Activated T-helper 1 cell treated with anti-CD3 and anti-CD28 coated beads, Interleukin-12 subunit alpha, Interleukin-12 subunit beta, Interleukin-2, Interleukin-4 antibody, amounts not matched to agents 30 ng/mL and 10 ng/mL and 1 ng/mL, durations not matched to agents 14 hours and 24 hours and 36 hours (primary cell): ENCODE measurements at regions not wholly inside any gene's neighbourhood (a gene's known extent, or its start where the extent isn't known, plus 50 kb on each side); places are given as distances from the start of the nearest gene placed in this dataset.
"Not testable (repeated sequence)": the region's sequence is repeated elsewhere in the genome, so short reads cannot be mapped to it uniquely, and the experiment has no call there.

Experiments
- DNase-seq: peaks from one replicate; pipeline ENCODE4 v3.0.0; 2021; ENCODE audit warnings: low spot score
- H3K27ac Mint-ChIP-seq: one replicate; pipeline ENCODE4 v1.8.0; 2021; ENCODE audit warnings: mild to moderate bottlenecking, mixed read lengths
- H3K27me3 Mint-ChIP-seq: one replicate; pipeline ENCODE4 v1.8.0; 2022; ENCODE audit warnings: mild to moderate bottlenecking, moderate library complexity, mixed read lengths; ENCODE audit not compliant: insufficient read depth
- H3K36me3 Mint-ChIP-seq: one replicate; pipeline ENCODE4 v1.8.0; 2021; ENCODE audit warnings: low read depth, mixed read lengths
- H3K4me1 Mint-ChIP-seq: one replicate; pipeline ENCODE4 v1.8.0; 2021; ENCODE audit warnings: low read depth, mixed read lengths
- H3K4me3 Mint-ChIP-seq: one replicate; pipeline ENCODE4 v1.8.0; 2021; ENCODE audit warnings: mild to moderate bottlenecking, moderate library complexity, mixed read lengths
- H3K9me3 Mint-ChIP-seq: one replicate; pipeline ENCODE4 v1.8.0; 2021; ENCODE audit warnings: mixed read lengths
- intact Hi-C: fragments of 100-400 bp; cut with micrococcal nuclease; formaldehyde crosslinking; loops from one replicate; pipeline ENCODE4 v1.15.1; 2024

DNA sequence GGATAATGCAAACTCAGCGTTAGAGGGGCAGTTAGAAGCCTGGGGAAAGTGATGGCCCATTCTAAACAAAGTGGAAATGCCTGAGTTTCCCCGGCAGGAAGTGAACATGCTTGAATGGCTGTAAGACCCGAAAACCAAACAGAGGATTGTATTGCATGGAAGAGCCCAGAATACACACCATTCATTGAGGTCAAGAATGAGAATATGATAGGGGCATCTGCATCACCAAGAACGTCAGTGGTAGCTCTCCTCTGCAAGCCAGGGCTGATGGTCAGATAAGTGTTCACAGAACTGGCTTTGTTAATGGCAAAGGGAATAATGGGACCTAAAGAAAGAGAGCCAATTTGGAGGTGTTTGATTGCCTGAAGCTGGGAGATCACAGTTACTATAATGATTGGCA lies 663.4 kb downstream of the KHDRBS2 start:
- H3K27ac Mint-ChIP-seq, result no peak overlapping the region
- H3K9me3 Mint-ChIP-seq, result peaks cover 36% of the 10 kb centered on the region
- H3K27me3 Mint-ChIP-seq, result no peaks in the 10 kb centered on the region
- no peaks in the 10 kb centered on the region for H3K36me3 Mint-ChIP-seq
- H3K4me3 Mint-ChIP-seq, result no peak overlapping the region
- no peaks in the 10 kb centered on the region for H3K4me1 Mint-ChIP-seq
- intact Hi-C loops, result no loop called here
- no peak for DNase-seq

DNA sequence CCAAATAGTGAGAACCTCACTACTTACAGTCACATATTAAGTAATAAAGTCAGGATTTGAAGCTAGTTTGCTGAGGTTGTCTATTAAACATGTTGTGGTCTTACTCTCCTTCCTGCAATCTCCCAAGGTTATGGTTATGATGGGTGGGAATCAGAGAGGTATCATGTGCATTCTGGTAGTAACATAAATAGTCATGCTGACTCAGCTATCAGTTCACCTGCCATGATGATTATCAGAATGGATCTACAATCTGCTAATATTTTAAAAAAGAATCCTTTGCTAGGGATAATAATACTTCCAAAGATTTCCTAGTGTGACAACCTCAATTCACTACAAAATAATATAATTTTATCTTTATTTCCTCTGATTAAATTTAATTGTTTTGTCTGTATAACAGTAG lies 671.9 kb downstream of the KHDRBS2 start:
- intact Hi-C loops, result no loop called here
- Mint-ChIP-seq H3K4me3 (no peak overlapping the region), H3K27me3 (no peaks in the 10 kb centered on the region), H3K9me3 (peaks cover 15% of the 10 kb centered on the region), H3K36me3 (no peaks in the 10 kb centered on the region), H3K27ac (no peak overlapping the region), H3K4me1 (no peaks in the 10 kb centered on the region)
- DNase-seq, result no peak

DNA sequence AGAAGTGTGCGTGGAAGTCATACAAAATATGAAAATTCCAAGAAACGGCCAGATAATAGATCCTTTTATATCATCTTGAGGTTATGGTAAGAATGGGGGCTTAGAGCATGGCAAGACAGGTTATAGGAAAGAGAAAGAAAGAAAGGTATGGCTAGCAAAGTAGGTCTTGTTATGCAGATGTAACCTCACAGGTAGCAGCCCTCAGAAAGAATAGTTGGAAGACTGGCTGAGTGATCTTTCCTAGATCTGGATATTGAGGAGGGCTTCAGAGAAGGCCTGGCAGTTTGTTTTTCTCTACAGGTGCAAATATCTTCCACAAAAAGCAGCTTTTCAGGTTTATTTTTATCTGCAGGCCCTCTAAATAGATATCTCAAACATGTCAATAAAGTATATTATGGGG lies 679.5 kb downstream of the KHDRBS2 start:
- no peaks in the 10 kb centered on the region for H3K36me3 Mint-ChIP-seq
- intact Hi-C loops, result no loop called here
- H3K4me1 Mint-ChIP-seq, result no peaks in the 10 kb centered on the region
- no peak for DNase-seq
- H3K9me3 Mint-ChIP-seq, result peaks cover 44% of the 10 kb centered on the region
- H3K27me3 Mint-ChIP-seq, result no peaks in the 10 kb centered on the region
- no peak overlapping the region for H3K27ac Mint-ChIP-seq
- H3K4me3 Mint-ChIP-seq, result no peak overlapping the region

DNA sequence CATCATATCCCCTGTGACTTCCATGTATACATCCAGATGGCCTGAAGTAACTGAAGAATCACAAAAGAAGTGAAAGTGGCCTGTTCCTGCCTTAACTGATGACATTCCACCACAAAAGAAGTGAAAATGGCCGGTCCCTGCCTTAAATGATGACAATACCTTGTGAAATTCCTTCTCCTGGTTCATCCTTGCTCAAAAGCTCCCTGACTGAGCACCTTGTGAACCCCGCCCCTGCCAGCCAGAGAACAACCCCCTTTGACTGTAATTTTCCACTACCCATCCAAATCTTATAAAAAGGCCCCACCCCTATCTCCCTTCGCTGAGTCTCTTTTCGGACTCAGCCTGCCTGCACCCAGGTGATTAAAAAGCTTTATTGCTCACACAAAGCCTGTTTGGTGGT lies 680.2 kb downstream of the KHDRBS2 start:
- peaks cover 39% of the 10 kb centered on the region for H3K9me3 Mint-ChIP-seq
- H3K36me3 Mint-ChIP-seq, H3K4me3 Mint-ChIP-seq, H3K4me1 Mint-ChIP-seq, DNase-seq, H3K27ac Mint-ChIP-seq, intact Hi-C loops, H3K27me3 Mint-ChIP-seq: not testable (repeated sequence)

DNA sequence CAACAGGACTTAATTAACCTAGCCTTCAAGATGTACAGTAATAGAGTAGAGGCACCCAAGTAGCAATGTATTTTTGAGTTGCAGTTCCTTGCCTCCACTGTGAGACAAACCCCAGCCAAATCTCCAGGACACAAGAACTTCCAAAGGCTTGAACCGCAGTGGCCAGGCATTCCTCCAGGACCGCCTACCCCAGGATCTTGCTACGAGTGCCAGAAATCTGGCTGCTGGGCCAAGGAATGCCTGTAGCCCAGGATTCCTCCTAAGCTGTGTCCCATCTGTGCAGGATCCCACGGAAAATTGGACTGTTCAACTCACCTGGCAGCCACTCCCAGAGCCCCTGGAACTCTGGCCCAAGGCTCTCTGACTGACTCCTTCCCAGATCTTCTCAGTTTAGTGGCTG lies 683.9 kb downstream of the KHDRBS2 start:
- peaks cover 56% of the 10 kb centered on the region for H3K9me3 Mint-ChIP-seq
- H3K36me3 Mint-ChIP-seq, H3K4me3 Mint-ChIP-seq, H3K27ac Mint-ChIP-seq, H3K27me3 Mint-ChIP-seq, intact Hi-C loops, H3K4me1 Mint-ChIP-seq, DNase-seq: not testable (repeated sequence)

DNA sequence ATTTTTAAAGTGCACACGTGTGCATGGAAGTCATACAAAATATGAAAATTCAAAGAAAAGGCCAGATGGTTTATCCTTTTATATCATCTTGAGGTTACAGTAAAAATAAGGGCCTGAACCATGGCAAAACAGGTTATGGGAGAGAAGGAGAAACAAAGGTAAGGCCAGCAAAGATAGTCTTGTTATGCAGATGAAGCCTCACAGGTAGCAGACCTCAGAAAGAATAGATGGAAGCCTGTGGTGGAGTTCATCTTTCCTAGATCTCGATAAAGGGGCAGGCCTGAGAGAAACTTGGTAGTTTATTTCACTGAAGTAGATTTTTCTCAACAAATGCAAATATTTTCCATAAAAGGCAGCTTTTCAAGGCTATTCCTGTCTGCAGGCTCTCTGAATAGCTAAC lies 693.8 kb downstream of the KHDRBS2 start:
- DNase-seq, result no peak
- Mint-ChIP-seq H3K36me3 (no peaks in the 10 kb centered on the region), H3K4me1 (no peaks in the 10 kb centered on the region), H3K27ac (no peak overlapping the region), H3K9me3 (peaks cover 23% of the 10 kb centered on the region), H3K27me3 (no peaks in the 10 kb centered on the region), H3K4me3 (no peak overlapping the region)
- intact Hi-C loops, result no loop called here

DNA sequence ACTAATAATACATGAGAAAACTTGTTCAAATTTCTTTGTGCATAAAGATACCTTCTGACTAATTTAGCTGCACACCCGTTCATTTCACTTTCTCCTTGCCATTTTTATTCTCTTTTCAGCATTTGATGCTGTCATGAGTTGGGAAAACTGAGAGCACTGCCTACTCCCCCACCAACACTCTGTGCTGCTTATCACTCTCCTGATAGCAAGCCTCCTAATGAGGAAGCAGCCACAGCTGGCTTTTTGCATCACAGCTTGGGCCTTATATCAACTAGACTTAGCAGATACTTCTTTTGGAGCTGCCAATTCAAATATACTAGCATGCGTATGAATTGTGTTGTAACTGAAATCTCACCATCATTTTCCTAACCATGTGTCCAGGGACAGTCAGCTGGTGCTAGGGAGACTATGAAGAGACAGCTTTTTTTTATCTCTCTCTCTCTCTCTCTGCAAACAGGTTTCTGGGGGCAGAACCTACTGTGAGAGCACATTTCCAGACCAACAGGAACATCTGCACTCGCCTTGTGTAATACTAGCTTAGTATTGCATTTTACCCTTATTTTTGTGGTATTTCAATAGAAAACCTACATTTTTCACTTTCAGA lies 699.0 kb downstream of the KHDRBS2 start:
- peaks cover 32% of the 10 kb centered on the region for H3K9me3 Mint-ChIP-seq
- H3K27me3 Mint-ChIP-seq, result no peaks in the 10 kb centered on the region
- no peak overlapping the region for H3K4me3 Mint-ChIP-seq
- H3K27ac Mint-ChIP-seq, result no peak overlapping the region
- H3K4me1 Mint-ChIP-seq, result no peaks in the 10 kb centered on the region
- intact Hi-C loops, result no loop called here
- H3K36me3 Mint-ChIP-seq, result no peaks in the 10 kb centered on the region
- DNase-seq, result no peak

DNA sequence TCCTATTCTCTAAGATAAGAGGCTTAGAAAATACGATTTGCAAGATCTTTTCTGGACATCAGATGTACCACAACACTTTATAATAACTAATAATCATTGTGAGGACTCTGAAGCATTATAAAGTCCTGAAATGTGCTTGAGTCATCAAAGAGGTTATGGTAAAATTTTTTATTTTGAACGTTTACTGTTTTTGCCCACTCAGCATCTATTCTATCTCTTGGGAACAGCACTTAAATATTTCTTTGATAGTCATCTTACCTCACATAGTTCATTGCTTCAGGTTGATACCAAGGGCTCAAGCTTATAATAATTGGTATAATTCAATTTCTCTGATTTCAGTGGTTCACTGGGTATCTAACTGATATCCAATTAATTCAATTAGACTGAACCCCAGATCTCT lies 700.5 kb downstream of the KHDRBS2 start:
- intact Hi-C loops, result no loop called here
- Mint-ChIP-seq H3K4me1 (no peaks in the 10 kb centered on the region), H3K36me3 (no peaks in the 10 kb centered on the region), H3K27me3 (no peaks in the 10 kb centered on the region), H3K4me3 (no peak overlapping the region), H3K27ac (no peak overlapping the region), H3K9me3 (peaks cover 31% of the 10 kb centered on the region)
- no peak for DNase-seq

DNA sequence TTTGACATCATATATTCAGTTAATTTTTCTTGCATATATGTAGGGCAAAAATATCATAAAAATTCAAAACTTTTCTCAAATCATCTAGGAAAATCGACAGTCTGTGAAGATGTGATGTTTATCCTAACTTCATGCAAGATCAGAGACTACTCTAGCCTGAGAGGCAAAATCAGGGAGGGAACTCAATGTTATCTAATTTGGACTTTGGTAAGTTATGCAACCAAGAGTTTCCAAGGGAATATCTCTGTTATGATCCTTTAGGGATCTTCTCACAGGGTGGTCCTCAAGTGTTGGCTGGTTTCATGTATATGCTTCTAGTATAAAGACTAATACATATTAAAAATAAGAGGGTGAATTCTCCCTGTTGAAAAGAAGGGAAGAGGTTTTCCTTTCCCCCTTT lies 723.9 kb downstream of the KHDRBS2 start:
- H3K4me3 Mint-ChIP-seq, result no peak overlapping the region
- H3K9me3 Mint-ChIP-seq, result peaks cover 58% of the 10 kb centered on the region
- no peak for DNase-seq
- H3K27ac Mint-ChIP-seq, result no peak overlapping the region
- no peaks in the 10 kb centered on the region for H3K4me1 Mint-ChIP-seq
- H3K36me3 Mint-ChIP-seq, result no peaks in the 10 kb centered on the region
- H3K27me3 Mint-ChIP-seq, result no peaks in the 10 kb centered on the region
- intact Hi-C loops, result no loop called here

DNA sequence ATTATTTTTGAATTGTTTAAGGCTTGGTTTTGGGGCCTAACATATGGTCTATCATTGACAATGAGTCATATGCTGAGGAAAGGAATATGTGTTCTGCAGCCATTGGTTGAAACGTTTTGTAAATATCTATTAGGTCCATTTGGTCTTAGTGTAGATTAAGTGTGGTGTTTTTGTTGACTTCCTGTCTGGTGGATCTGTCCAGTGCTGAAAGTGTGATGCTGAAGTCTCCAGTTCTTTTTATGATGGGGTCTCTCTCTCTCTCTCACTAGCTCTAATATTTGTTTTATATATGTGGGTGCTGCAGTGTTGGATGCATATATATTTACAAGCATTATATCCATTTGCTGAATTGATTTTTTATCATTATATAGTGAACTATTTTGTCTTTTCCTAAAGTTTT lies 727.2 kb downstream of the KHDRBS2 start:
- intact Hi-C loops, result no loop called here
- DNase-seq, result no peak
- no peaks in the 10 kb centered on the region for H3K27me3 Mint-ChIP-seq
- no peaks in the 10 kb centered on the region for H3K4me1 Mint-ChIP-seq
- peaks cover 52% of the 10 kb centered on the region for H3K9me3 Mint-ChIP-seq
- no peak overlapping the region for H3K4me3 Mint-ChIP-seq
- H3K36me3 Mint-ChIP-seq, result no peaks in the 10 kb centered on the region
- no peak overlapping the region for H3K27ac Mint-ChIP-seq

DNA sequence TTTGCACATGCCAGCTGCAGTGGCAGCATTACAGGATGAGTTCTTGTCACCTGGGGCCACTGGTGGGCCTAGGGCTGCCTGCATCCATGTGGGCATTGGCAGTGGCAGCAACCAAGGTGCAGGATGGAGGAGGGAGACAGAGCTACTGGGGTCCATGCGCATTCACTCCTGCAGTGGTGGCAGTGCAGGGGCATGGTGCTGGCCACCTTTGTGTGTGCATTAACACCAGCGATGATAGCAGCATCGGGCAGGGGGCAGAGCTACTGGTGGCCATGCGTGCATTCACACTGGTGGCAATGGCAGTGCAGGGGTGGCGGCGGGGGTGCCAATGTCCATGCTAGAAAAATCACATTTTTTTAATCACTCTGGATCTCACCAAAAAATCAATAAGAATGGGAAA lies 730.0 kb downstream of the KHDRBS2 start:
- no peaks in the 10 kb centered on the region for H3K27me3 Mint-ChIP-seq
- H3K4me3 Mint-ChIP-seq, result no peak overlapping the region
- DNase-seq, result no peak
- H3K9me3 Mint-ChIP-seq, result peaks cover 54% of the 10 kb centered on the region
- no peaks in the 10 kb centered on the region for H3K4me1 Mint-ChIP-seq
- no peaks in the 10 kb centered on the region for H3K36me3 Mint-ChIP-seq
- no peak overlapping the region for H3K27ac Mint-ChIP-seq
- intact Hi-C loops, result no loop called here

DNA sequence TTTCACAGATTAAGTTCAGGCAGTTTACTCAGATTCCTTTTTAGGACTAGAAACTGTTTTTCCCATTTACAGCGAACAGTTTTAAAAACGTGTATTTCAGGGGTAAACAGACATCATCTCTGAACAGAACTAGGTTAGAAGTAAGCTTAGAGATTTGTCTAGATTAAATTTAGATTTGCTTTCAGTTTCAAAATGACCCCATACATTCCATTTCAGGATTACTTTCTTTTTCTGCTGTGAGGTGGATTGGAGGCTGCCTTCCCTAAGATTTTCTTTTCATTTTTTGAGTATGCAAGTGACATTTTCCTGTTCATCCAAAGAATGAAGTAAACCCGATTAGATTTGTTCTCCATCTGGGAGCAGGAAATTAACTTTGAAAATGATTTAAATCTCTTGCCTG lies 747.2 kb downstream of the KHDRBS2 start:
- H3K4me1 Mint-ChIP-seq, result no peaks in the 10 kb centered on the region
- peaks cover 54% of the 10 kb centered on the region for H3K9me3 Mint-ChIP-seq
- H3K27ac Mint-ChIP-seq, result no peak overlapping the region
- H3K4me3 Mint-ChIP-seq, result no peak overlapping the region
- no peaks in the 10 kb centered on the region for H3K36me3 Mint-ChIP-seq
- no peak for DNase-seq
- intact Hi-C loops, result no loop called here
- H3K27me3 Mint-ChIP-seq, result no peaks in the 10 kb centered on the region

DNA sequence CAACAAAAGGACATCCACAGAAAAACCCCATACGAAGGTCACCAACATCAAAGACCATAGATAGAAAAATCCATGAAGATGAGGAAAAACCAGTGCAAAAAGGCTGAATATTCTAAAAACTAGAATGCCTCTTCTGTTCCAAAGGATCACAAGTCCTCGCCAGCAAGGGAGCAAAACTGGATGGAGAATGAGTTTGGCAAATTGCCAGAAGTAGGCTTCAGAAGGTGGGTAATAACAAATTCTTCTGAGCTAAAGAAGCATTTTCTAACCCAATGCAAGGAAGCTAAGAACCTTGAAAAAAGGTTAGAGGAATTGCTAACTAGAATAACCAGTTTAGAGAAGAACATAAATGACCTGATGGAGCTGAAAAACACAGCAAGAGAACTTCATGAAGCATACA lies 753.3 kb downstream of the KHDRBS2 start:
- H3K27me3 Mint-ChIP-seq, H3K4me1 Mint-ChIP-seq, intact Hi-C loops, H3K4me3 Mint-ChIP-seq, H3K27ac Mint-ChIP-seq, DNase-seq, H3K36me3 Mint-ChIP-seq: not testable (repeated sequence)
- H3K9me3 Mint-ChIP-seq, result peaks cover 62% of the 10 kb centered on the region
